Lower leg skin (tissue), 4 donors: ENCODE measurements at regions not wholly inside any gene's neighbourhood (a gene's known extent, or its start where the extent isn't known, plus 50 kb on each side); places are given as distances from the start of the nearest gene placed in this dataset.

Experiments
- DNase-seq, 2 donors: peaks; one replicate each; pipeline ENCODE4 v3.0.0-alpha.2; 2019; ENCODE audit warnings: low spot score in 2 of 2
- H3K4me3 ChIP-seq: fragments of 200-600 bp; sonication (generic); 2 replicates; pipeline ENCODE4 v1.5.1; 2017; ENCODE audit warnings: mild to moderate bottlenecking, low read depth; ENCODE audit not compliant: poor library complexity, severe bottlenecking
- POLR2A ChIP-seq, 2 donors: fragments of 450-650 bp; IDR thresholded peaks; one replicate each; pipeline ENCODE4 v1.6.1; 2016 to 2017; ENCODE audit warnings: antibody characterized with exemption in 2 of 2, mild to moderate bottlenecking in 1 of 2, moderate library complexity in 1 of 2
- whole genome bisulfite sequencing, 2 donors: methylation state at CpG; one replicate each; pipeline ENCODE4 v1.1.5; 2018; 5-methylcytosine and 5-hydroxymethylcytosine counted together
- intact Hi-C: fragments of 100-400 bp; cut with DNase I; formaldehyde crosslinking; loops from one replicate; pipeline ENCODE4 v1.15.0; 2023; ENCODE audit warnings: low total_unique reads
- TF ChIP-seq, protein P1 (sequence below), 3 donors: fragments of 450-650 bp; IDR thresholded peaks; one replicate each; pipeline ENCODE4 v1.5.1; 2016; ENCODE audit warnings: antibody characterized with exemption in 3 of 3, mild to moderate bottlenecking in 3 of 3, moderate library complexity in 2 of 3

DNA sequence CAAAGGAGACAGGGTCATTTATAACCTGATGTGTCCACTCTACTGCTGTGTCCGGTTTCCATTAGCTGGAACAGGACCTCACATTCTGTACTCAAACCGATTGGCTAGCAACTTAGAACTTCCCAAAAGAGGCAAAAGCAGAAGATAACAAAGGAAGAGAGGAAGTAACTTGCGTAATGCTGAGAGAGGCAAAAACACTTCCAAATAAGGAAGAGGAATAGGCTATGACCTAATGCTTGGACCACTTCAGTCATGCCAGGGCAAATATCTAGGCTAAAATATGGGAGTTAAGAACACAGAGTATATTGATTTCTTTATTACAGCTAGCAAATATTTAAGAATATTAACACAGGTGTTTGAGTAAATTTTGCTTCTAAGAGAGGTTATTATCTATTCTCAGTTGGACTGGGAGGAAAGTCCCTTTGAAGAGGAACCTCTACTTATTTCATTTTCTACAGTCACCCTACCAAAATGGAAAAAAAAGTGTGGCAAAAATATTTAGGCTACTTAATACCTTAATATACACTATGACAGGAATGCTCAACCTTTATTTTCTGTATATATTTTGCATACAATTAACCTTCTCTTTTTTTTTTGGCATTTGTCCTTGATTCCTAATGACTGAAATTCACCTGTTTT lies 499.8 kb upstream of the CHORDC1 start:
- DNase-seq, result no peak
- TF ChIP-seq, protein P1, sequence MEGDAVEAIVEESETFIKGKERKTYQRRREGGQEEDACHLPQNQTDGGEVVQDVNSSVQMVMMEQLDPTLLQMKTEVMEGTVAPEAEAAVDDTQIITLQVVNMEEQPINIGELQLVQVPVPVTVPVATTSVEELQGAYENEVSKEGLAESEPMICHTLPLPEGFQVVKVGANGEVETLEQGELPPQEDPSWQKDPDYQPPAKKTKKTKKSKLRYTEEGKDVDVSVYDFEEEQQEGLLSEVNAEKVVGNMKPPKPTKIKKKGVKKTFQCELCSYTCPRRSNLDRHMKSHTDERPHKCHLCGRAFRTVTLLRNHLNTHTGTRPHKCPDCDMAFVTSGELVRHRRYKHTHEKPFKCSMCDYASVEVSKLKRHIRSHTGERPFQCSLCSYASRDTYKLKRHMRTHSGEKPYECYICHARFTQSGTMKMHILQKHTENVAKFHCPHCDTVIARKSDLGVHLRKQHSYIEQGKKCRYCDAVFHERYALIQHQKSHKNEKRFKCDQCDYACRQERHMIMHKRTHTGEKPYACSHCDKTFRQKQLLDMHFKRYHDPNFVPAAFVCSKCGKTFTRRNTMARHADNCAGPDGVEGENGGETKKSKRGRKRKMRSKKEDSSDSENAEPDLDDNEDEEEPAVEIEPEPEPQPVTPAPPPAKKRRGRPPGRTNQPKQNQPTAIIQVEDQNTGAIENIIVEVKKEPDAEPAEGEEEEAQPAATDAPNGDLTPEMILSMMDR (IDR thresholded peaks at IDR 0.05), result no peak
- TF ChIP-seq POLR2A (IDR thresholded peaks at IDR 0.05), result no peak
- H3K4me3 ChIP-seq, result no peak overlapping the region
- 67 to 77% methylated on average over 3 of the region's 3 CpGs for WGBS, 2 donors
- intact Hi-C loops, result no loop called here

DNA sequence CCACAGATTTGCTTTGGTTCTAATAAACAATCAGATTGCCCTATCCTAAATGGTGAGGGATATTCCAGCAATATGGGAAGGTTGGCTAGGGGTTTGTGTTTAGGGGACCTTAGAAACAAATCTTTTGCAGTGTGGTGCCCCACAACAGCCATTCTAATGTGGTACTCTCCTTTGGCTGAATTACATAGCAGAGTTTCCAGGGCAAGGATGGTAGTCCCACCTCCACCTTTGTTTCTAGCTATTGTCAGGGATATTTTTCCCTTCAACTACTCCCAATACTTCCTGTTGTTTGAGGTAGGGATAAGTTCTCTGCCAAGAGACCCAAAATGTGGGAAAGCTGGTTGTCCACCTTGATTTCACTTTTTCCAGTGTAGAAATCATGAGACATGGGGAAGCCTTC lies 494.7 kb upstream of the CHORDC1 start:
- no peak for TF ChIP-seq POLR2A (IDR thresholded peaks at IDR 0.05)
- TF ChIP-seq, protein P1 (IDR thresholded peaks at IDR 0.05), result no peak
- H3K4me3 ChIP-seq, result no peak overlapping the region
- no peak for DNase-seq
- intact Hi-C loops, result no loop called here

DNA sequence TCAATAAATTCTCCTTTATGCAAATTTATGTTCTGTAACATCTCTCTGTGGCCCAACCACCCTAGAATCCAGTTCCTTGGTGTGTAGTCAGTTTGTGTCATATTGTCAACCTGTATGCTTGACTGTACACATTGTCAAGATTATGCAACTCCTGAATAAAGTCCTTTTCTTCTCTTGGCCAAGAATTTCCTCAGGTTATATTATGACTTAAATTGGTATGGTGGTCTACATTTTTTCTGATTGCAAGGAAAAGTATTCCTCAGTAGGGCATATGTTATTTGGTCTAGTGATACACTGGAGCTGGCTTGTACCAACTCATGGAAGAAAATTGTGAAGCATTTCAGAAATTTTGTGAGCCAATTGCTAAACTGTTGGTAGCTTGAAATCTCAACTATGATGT lies 482.8 kb upstream of the CHORDC1 start:
- H3K4me3 ChIP-seq, result no peak overlapping the region
- no peak for TF ChIP-seq POLR2A (IDR thresholded peaks at IDR 0.05)
- TF ChIP-seq, protein P1 (IDR thresholded peaks at IDR 0.05), result no peak
- intact Hi-C loops, result no loop called here
- DNase-seq, result no peak

DNA sequence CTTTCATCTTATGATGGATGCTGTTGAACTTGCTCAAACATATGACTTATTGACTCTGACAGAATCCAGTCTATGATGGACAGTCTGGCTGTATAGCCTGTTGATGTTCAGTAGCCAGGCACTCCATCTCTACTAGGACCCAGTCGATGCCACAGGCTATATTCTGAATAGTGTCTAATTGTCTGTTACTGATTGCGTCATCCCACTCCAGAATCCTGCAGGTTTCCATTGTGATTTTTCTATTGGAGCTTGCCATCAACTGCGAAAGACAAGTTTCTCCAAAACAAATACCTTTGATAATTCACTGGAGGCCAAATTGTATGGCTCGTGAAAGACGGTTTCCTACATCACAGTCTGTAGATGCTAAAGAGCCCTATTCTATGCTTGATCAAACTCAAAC lies 481.7 kb upstream of the CHORDC1 start:
- no peak for DNase-seq
- no peak for TF ChIP-seq POLR2A (IDR thresholded peaks at IDR 0.05)
- TF ChIP-seq, protein P1 (IDR thresholded peaks at IDR 0.05), result no peak
- intact Hi-C loops, result no loop called here
- H3K4me3 ChIP-seq, result no peak overlapping the region
- WGBS, 2 donors, result 88 to 89% methylated on average over 5 of the region's 5 CpGs

DNA sequence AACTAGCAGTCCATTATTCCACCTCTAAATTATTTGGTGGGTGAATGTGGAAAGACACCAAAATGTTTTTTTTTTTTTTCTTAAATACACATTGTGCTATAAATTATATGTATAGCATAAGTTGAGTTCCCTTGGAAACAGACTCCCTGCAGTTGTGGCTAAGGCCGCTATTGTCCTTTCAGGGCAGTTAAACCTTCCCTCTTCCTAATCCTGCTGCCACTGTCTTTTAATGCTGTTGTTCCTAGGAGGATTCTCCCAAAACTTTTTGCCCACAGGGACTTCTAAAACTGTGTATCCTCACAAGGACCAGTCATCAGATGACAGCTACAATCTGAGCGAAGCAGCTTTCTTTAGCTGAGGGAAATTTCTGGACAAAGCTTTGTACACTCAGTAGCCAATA lies 478.9 kb upstream of the CHORDC1 start:
- H3K4me3 ChIP-seq, result no peak overlapping the region
- no peak for TF ChIP-seq POLR2A (IDR thresholded peaks at IDR 0.05)
- TF ChIP-seq, protein P1 (IDR thresholded peaks at IDR 0.05), result no peak
- 89 to 92% methylated on average over 2 of the region's 2 CpGs for WGBS, 2 donors
- no peak for DNase-seq
- intact Hi-C loops, result no loop called here

DNA sequence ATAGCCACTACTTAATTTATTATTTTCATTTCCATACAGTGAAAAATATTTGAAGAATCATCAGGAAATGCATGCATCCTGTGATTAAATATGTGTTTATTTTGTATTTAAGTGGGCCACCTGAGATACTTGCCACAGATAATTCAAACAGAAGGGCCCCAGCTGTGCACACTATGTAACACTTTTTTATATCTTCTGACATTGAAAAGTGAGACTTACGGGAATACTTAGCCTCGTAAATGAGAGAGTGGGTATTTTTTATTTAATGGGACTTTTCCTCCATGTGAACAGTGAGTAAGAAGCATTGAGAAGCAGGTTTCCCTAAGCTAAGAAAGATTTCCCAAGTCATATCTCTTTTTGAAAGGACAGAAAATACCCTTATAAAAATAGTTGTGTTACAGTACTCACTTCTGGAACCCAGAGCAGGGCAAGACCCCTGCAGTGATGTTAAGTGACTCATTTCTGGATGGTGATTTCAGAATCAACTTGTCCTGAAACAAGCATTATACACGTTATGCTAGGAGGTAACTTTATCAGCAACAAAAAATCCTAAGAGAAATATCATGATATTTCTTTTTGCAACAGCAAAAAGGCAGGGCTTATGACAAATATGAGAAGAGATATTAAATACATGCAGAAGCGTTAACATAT lies 478.1 kb upstream of the CHORDC1 start:
- WGBS, 2 donors, result 64 to 71% methylated on average over 4 of the region's 4 CpGs
- DNase-seq, result no peak
- no peak overlapping the region for H3K4me3 ChIP-seq
- intact Hi-C loops, result no loop called here
- no peak for TF ChIP-seq POLR2A (IDR thresholded peaks at IDR 0.05)
- TF ChIP-seq, protein P1 (IDR thresholded peaks at IDR 0.05), result no peak
